22Rv1 (cell line): ENCODE measurements at regions not wholly inside any gene's neighbourhood (a gene's known extent, or its start where the extent isn't known, plus 50 kb on each side); places are given as distances from the start of the nearest gene placed in this dataset.

Source experiments
- H3K27ac ChIP-seq: fragments of 450-650 bp; 2 replicates; pipeline ENCODE4 v1.5.1; 2017
- ZFX ChIP-seq: fragments of 450-650 bp; IDR thresholded peaks from 2 replicates; pipeline ENCODE4 v1.6.1; 2017; ENCODE audit warnings: antibody characterized with exemption, borderline replicate concordance
- TF ChIP-seq, protein P1 (sequence below): fragments of 450-650 bp; IDR thresholded peaks from 2 replicates; pipeline ENCODE4 v1.5.1; 2017; ENCODE audit warnings: mild to moderate bottlenecking

DNA sequence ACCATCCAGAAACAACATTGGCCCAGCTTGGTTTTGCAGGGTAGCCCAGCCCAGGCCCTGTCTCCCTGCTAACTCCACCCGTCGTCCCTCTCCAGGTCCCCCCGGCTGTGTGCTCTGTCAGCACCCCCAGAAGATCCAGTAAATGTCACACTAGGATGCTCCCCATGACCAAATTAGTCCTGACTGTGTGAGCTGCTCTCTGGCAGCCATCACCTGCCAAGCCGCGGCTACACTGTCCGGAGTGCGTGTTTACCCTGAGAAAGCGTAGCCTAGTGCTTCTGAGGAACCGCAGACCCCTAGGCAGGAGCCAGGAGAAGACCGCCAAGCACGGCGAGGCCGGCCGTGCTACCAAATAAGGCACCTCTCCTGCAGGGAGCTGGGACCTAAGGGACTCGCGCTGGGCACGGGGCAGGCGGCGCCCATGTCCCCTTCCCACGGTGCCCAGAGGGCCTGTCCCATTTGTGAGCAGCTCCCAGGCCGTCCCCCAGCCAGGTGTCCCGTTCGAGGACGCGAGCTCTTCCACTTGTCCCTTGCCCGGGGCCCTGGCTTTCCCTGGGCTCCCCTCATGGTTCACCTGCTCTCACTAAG, 849.9 kb downstream of the RNF144A start:
- no peak for TF ChIP-seq ZFX
- TF ChIP-seq, protein P1, sequence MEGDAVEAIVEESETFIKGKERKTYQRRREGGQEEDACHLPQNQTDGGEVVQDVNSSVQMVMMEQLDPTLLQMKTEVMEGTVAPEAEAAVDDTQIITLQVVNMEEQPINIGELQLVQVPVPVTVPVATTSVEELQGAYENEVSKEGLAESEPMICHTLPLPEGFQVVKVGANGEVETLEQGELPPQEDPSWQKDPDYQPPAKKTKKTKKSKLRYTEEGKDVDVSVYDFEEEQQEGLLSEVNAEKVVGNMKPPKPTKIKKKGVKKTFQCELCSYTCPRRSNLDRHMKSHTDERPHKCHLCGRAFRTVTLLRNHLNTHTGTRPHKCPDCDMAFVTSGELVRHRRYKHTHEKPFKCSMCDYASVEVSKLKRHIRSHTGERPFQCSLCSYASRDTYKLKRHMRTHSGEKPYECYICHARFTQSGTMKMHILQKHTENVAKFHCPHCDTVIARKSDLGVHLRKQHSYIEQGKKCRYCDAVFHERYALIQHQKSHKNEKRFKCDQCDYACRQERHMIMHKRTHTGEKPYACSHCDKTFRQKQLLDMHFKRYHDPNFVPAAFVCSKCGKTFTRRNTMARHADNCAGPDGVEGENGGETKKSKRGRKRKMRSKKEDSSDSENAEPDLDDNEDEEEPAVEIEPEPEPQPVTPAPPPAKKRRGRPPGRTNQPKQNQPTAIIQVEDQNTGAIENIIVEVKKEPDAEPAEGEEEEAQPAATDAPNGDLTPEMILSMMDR: no peak
- no peak overlapping the region for H3K27ac ChIP-seq

DNA sequence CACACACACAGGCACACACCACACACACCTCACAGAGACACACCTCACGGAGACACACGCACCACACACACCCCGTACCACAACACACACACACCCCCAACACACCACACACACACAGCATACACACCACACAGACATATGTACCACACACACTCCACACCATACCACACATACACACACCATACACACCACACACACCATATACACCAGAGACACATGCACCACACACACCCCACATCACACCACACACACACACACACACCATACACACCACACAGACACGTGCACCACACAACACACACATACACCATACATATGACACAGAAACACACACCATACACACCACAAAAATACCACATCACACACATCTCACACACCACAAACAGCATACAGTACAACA, 850.7 kb downstream of the RNF144A start:
- no peak overlapping the region for H3K27ac ChIP-seq
- TF ChIP-seq, protein P1: no peak
- TF ChIP-seq ZFX: no peak

DNA sequence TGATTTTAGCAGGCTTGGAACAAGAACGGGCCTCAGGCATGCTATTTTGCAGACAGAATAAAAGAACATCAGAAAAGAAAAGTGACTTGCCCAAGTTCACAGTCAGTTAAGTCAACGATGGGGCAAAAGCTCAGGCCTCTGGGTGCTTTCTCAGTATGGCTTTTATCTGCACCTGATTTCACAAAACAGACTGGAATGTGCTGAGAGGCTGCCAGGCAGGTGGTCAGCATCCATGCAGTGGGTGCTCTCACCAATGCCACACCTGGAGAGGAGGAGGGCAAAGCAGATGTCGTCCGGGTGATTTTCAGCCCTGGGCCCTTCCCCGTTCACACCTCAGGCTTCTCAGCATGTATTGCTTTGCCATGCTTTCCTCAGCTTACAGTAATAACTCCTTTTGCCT, 854.6 kb downstream of the RNF144A start:
- TF ChIP-seq, protein P1: no peak
- no peak for TF ChIP-seq ZFX
- H3K27ac ChIP-seq: no peak overlapping the region

DNA sequence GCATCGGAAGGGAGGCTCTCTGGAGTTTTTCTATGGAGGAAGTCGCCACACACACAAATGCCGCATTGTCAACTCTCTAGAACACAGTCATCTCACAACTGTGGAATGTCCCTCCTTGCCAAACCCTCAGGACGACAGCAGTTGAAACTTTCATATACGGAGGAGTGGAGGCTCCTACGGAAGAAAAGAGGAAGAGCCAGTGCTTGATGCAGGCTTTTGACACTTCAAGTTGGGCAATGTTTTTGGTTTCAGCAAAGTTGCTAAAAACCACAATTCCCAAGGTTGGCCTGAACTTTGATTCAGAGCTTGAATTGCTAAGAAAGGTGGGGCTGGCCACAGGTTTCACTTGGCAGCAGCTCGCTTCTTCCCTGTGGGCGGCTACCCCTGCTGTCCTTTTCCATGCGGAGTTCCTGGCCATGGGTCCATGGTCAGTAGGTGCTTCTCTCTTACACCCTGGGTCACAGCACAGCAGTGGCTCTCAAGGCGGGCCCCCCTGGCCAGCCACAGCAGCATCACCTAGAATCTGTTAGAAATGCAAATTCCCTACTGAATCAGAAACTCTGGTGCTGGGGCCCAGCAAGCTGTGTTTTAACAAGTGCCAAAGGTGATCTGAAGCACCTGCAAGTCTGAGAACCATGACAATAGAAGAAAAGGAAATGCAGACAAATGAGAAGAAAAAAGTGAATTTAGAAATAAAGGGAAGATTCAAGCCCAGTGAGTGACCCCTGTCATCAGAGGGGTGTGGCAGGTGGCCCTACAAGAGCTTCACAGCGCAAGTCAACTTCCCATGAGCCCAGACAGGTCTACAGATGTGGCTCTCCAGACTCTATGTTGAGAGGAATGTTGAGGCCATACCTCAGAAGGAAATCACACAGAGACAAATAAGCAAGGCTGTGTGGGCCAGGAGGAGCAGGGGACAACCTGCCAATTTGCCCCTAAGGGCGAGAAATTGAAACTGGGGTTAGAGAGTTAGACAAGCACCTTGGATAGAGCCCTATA, 856.4 kb downstream of the RNF144A start:
- TF ChIP-seq ZFX: no peak
- TF ChIP-seq, protein P1: no peak
- H3K27ac ChIP-seq: no peak overlapping the region

DNA sequence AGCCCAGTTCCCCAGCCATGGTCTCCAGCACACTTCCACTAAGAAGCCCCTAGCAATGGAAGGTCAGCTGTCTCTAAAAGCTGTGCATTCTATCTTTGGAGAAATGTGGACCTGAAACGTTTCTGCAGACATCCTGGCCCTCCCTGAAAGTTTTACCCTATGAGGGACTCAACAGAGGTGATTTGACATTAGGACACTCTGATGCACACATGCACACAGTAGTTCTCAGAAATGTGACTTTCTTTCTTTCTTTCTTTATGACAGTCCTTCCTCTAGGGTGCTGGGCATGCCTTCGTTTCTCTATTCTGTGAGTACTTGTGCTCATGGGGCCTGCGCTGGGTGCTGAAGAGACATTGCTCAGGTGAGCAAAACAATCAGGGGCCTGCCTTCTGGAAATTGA, 857.3 kb downstream of the RNF144A start:
- TF ChIP-seq ZFX: no peak
- TF ChIP-seq, protein P1: no peak
- H3K27ac ChIP-seq: no peak overlapping the region

DNA sequence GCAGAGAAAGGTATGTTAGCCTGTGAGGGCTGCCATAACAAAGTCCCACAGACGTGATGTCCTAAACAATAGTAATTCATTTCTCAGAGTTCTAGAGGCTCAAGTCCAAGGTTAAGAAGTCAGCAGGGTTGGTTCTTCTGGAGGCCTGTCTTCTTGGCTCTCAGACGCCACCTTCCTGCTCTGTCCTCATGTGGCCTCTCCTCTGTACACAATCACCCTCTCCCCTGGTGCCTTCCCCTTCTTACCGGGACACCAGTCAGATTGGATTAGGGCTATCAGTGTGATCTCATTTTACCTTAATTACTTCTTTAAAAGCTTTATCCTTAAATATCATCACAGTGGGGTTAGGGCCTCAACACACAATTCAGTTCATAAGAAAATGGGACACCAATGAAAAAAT, 860.5 kb downstream of the RNF144A start:
- no peak for TF ChIP-seq ZFX
- TF ChIP-seq, protein P1: no peak

DNA sequence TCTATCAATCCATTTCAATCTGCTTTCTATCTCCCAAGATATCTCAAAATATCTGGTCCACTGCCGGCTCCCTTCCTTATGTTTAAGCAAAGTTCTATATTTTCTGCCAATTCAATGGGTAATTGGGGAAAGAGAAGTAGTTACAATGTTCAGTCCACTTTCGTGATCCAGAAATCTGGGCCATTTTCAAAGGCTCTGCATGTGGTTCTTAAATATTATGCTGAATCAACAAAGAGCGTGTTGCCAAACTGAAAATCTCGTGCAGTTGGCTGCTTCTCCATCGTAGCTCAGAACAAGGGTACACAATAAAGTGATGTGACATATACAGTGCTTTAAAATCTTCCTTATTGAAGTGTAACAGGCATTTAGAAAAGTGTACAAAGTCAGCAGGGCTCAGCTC, 863.1 kb downstream of the RNF144A start:
- TF ChIP-seq, protein P1: no peak
- TF ChIP-seq ZFX: no peak

More for the DNA sequence above, 860.5 kb downstream of the RNF144A start:
- H3K27ac ChIP-seq: no peak overlapping the region

More for the DNA sequence above, 863.1 kb downstream of the RNF144A start:
- H3K27ac ChIP-seq: no peak overlapping the region
